Tibial nerve (tissue), 4 donors: ENCODE measurements at regions not wholly inside any gene's neighbourhood (a gene's known extent, or its start where the extent isn't known, plus 50 kb on each side); places are given as distances from the start of the nearest gene placed in this dataset.

Source experiments
- DNase-seq, 2 donors: peaks; one replicate each; pipeline ENCODE4 v3.0.0-alpha.2; 2019; ENCODE audit warnings: low spot score in 2 of 2
- H3K27ac ChIP-seq, 4 donors: fragments of 200-600 bp; sonication (generic) in 3 of 4; one replicate each; pipeline ENCODE4 v1.5.1; 2017 to 2019; ENCODE audit warnings: mild to moderate bottlenecking in 1 of 4
- H3K27me3 ChIP-seq, 2 donors: fragments of 200-600 bp; sonication (generic) in 1 of 2; one replicate each; pipeline versions ENCODE4 v1.5.1 to v1.6.0; 2017 to 2019
- H3K36me3 ChIP-seq, 3 donors: fragments of 200-600 bp; sonication (generic); one replicate each; pipeline ENCODE4 v1.5.1; 2018 to 2019
- H3K4me1 ChIP-seq, 4 donors: fragments of 200-600 bp; sonication (generic) in 3 of 4; one replicate each; pipeline ENCODE4 v1.5.1; 2017 to 2019
- H3K4me3 ChIP-seq, 4 donors: fragments of 200-600 bp; sonication (generic) in 3 of 4; one replicate each; pipeline ENCODE4 v1.5.1; 2017 to 2019; ENCODE audit warnings: mild to moderate bottlenecking in 1 of 4, moderate library complexity in 1 of 4
- H3K9me3 ChIP-seq, 4 donors: fragments of 200-600 bp; sonication (generic) in 3 of 4; one replicate each; pipeline ENCODE4 v1.5.1; 2017 to 2019
- CTCF ChIP-seq, 5 experiments: fragments of 200-600 bp in 3 of 5; fragments of 450-650 bp in 2 of 5; sonication (generic) in 3 of 5; IDR thresholded peaks; one replicate each; pipeline ENCODE4 v1.5.1; 2016 to 2019; ENCODE audit warnings: antibody characterized with exemption in 5 of 5, mild to moderate bottlenecking in 3 of 5, moderate library complexity in 2 of 5
- EP300 ChIP-seq, 2 donors: sonication (generic); formaldehyde crosslinking; IDR thresholded peaks; one replicate each; pipeline ENCODE4 v1.6.1; 2017; ENCODE audit warnings: antibody characterized with exemption in 2 of 2, mild to moderate bottlenecking in 1 of 2
- POLR2A ChIP-seq, 2 donors: fragments of 450-650 bp; IDR thresholded peaks; one replicate each; pipeline ENCODE4 v1.6.1; 2017; ENCODE audit warnings: antibody characterized with exemption in 2 of 2, mild to moderate bottlenecking in 2 of 2, moderate library complexity in 2 of 2
- WGBS, 2 donors: methylation state at CpG; one replicate each; pipeline ENCODE4 v1.1.5; 2018; 5-methylcytosine and 5-hydroxymethylcytosine counted together

DNA sequence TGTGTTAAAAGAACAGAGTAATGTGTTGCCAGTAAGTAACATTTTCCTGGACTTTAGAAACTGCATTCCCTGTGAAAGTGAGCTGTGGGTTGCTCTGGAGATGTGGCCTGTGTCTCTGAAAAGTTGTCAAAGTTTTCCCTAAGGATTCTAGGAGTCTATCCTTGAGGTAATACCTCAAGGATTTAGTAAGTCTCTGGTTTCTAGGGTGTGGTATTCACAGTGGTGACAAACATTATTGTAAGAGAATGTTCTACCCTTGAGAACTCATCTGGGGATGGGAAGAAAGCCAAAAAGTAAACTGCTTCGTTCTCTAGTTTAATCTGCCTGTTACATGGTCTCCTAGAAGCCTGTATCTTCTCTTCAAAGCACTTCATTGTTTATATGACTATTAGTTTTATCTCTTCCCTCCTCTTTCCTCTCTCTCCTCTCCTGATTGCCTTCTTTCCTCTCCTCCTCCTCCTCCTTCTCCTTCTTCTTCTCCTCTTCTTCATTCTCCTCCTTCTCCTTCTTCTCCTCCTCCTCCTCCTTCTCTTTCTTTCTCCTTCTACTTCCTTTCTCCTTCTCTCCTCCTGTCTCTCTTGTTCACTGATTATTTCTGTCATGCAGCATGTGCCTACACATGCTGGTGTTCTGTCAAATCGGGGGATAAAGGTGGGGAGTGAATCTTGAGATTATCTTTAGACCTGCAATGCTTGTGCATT lies 321.3 kb downstream of the PTTG2 start:
- no peak overlapping the region for H3K4me3 ChIP-seq
- WGBS, 2 donors: 54 to 55% methylated on average over 2 of the region's 2 CpGs
- peaks cover 0 to 4% (median 0%) of the 10 kb centered on the region in 4 donors for H3K9me3 ChIP-seq
- H3K27me3 ChIP-seq: no peaks in the 10 kb centered on the region
- peaks cover 0 to 14% (median 0%) of the 10 kb centered on the region in 4 donors for H3K4me1 ChIP-seq
- DNase-seq: no peak
- H3K36me3 ChIP-seq: no peaks in the 10 kb centered on the region
- no peak for TF ChIP-seq CTCF (IDR thresholded peaks at IDR 0.05)
- no peak for TF ChIP-seq POLR2A (IDR thresholded peaks at IDR 0.05)
- no peak for TF ChIP-seq EP300 (IDR thresholded peaks at IDR 0.05)
- peak overlapping the region in 2 of 4 donors; percentile 1 to 27 for H3K27ac ChIP-seq

DNA sequence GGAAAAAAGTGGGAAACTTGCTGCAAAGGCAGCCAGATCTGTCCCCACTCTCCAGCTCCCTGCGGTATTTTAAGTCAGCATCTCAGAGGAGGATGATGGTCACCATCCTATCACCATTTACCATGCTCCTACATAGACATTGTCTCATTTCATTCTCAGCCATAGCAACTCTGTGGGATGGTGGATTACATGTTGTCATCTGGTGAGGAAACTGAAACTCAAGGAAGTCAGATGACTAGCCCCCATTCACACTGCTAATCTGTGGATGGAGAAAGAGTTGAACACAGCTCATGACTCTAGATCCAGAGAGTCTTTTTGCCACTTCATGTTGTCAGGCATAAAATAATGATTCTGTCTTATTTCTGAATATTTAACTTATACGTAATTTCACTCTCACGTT lies 323.5 kb downstream of the PTTG2 start:
- TF ChIP-seq POLR2A (IDR thresholded peaks at IDR 0.05) (no peak), CTCF (IDR thresholded peaks at IDR 0.05) (no peak), EP300 (IDR thresholded peaks at IDR 0.05) (no peak)
- peaks cover 0 to 14% (median 0%) of the 10 kb centered on the region in 4 donors for H3K4me1 ChIP-seq
- no peak overlapping the region for H3K27ac ChIP-seq
- WGBS, 2 donors: 72 to 93% methylated on average over 3 of the region's 3 CpGs
- no peaks in the 10 kb centered on the region for H3K9me3 ChIP-seq
- no peak for DNase-seq
- no peaks in the 10 kb centered on the region for H3K36me3 ChIP-seq
- H3K27me3 ChIP-seq: no peaks in the 10 kb centered on the region
- no peak overlapping the region for H3K4me3 ChIP-seq

DNA sequence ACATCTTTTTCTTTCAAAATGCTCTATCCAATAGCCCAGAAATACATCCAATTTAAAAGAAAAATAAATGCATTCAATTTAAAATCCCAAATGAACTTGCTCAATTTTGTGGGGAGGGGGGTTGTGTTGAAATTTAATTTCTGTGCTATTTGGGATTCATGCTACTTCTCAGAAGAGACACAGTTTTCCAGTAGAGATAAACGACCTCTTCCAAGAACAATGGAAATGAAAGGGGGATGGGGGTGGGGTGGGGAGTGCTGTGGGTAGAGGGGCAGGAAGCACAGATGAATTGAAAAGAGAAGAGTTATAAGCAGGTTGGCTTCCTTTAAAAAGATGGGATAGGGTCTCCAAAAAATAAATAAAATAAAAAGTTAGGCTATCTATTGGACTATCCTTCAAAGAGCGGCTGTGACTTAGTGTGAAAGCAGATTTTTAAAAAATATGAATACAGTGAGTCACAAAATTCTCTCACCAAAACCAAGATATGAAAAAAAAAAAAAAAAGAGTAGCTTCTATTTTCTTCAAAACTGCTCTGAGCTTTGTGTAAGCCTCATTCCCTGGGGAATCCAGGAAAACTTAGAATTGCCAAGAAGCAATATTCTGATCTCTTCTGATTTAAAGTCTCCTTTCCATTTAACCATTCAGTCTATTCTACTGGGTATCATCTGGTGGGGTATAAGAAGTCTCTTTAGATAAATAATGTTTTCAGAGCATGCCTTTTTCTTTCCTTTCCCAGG lies 324.3 kb downstream of the PTTG2 start:
- Histone ChIP-seq H3K27ac (no peak overlapping the region), H3K36me3 (no peaks in the 10 kb centered on the region), H3K4me1 (peaks cover 0 to 14% (median 0%) of the 10 kb centered on the region in 4 donors), H3K4me3 (no peak overlapping the region), H3K27me3 (no peaks in the 10 kb centered on the region), H3K9me3 (no peaks in the 10 kb centered on the region)
- TF ChIP-seq POLR2A (IDR thresholded peaks at IDR 0.05) (no peak), EP300 (IDR thresholded peaks at IDR 0.05) (no peak), CTCF (IDR thresholded peaks at IDR 0.05) (no peak)
- 59 to 61% methylated on average over 2 of the region's 2 CpGs for WGBS, 2 donors
- DNase-seq: no peak

DNA sequence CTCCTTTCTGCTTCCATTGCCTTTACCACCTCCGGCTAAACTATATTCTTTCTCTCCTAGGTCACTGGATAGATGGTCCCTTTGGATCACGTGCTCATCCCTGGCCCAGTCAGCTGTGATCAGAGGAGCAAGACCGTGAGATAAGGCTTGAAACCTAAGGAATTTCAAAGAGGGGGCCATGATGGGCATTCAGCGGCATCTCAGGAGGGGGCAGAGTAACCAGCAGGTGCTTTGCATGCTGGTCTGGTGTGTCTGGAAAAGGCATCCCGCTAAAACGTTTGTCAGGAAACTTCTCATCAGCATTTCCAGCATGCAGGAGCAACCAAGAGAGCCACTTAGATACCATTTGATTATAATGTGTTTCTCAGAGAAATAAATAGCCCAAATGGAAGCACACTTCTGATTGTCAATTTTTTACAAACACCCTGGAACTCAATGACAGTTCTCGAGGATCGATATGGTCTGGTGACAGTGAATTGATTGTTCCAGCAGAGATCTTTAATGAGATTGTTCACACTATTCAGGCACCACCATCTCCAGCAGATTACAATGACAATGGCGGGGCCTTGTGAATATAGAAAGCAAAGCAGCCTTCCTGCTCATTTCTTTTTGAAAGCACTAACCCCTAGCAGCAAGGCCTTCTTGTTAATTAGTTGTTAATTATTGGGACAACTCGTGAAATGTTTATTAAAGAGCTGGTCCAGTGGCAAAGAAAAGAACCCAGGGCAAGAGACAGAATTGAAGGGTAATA lies 327.1 kb downstream of the PTTG2 start:
- 70 to 71% methylated on average over 10 of the region's 10 CpGs for WGBS, 2 donors
- DNase-seq: no peak
- H3K27ac ChIP-seq: no peak overlapping the region
- no peaks in the 10 kb centered on the region for H3K27me3 ChIP-seq
- H3K4me3 ChIP-seq: no peak overlapping the region
- no peak for TF ChIP-seq EP300 (IDR thresholded peaks at IDR 0.05)
- H3K4me1 ChIP-seq: no peaks in the 10 kb centered on the region
- no peaks in the 10 kb centered on the region for H3K9me3 ChIP-seq
- H3K36me3 ChIP-seq: no peaks in the 10 kb centered on the region

DNA sequence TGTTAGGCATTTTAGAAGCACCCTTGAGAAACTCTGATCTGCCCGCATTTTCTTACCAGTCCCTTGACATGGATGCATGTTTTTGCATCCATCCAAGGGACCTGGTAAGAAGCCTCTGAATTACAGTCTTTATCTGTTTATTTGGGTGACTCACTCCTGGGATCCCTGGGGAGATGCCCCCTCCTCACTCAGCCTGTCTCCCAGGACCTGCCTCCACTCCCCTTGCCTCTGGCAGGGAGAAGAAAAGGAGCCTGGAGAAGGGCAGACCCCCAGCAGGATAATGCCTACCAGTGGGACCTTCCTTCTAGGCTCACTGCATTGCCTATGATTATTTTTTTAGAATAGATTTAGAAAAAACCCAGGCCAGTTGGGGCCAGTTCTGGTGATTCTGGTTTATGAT lies 329.4 kb downstream of the PTTG2 start:
- Histone ChIP-seq H3K27ac (no peak overlapping the region), H3K4me3 (no peak overlapping the region), H3K27me3 (no peaks in the 10 kb centered on the region), H3K4me1 (no peaks in the 10 kb centered on the region), H3K9me3 (peaks cover 0 to 20% (median 0%) of the 10 kb centered on the region in 4 donors), H3K36me3 (no peaks in the 10 kb centered on the region)
- no peak for DNase-seq
- TF ChIP-seq EP300 (IDR thresholded peaks at IDR 0.05) (no peak), CTCF (IDR thresholded peaks at IDR 0.05) (no peak), POLR2A (IDR thresholded peaks at IDR 0.05) (no peak)
- WGBS, 2 donors: 77 to 95% methylated on average over 1 of the region's 1 CpG
